ENCODE measurements at regions not wholly inside any gene's neighbourhood (a gene's known extent, or its start where the extent isn't known, plus 50 kb on each side); places are given as distances from the start of the nearest gene placed in this dataset.

DNA sequence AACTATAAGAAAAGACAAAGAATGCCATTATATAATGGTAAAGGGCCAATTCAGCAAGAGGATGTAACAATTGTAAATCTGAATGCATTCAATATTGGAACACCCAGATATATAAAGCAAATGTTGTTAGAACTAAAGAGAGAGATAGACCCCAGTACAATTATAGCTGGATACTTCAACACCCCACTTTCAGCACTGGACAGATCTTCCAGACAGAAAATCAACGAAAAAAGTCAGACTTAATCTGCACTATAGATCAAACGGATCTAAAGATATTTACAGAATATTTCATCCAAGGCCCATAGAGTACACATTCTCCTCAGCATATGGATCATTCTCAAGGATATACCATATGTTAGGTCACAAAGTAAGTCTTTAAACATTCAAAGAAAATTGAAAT lies 194.6 kb upstream of the DACH1 start:
- Mint-ChIP-seq H3K27ac (no peak overlapping the region), H3K27me3 (ENCODE audit: low read depth) (no peaks in the 10 kb centered on the region), H3K9me3 (peaks cover 38% of the 10 kb centered on the region), H3K36me3 (peaks cover 5% of the 10 kb centered on the region), H3K4me1 (no peaks in the 10 kb centered on the region), H3K4me3 (no peak overlapping the region)
- DNase-seq (ENCODE audit: low spot score in 2 of 2, unreplicated experiment in 2 of 2), result no peak
- TF ChIP-seq, protein P1, sequence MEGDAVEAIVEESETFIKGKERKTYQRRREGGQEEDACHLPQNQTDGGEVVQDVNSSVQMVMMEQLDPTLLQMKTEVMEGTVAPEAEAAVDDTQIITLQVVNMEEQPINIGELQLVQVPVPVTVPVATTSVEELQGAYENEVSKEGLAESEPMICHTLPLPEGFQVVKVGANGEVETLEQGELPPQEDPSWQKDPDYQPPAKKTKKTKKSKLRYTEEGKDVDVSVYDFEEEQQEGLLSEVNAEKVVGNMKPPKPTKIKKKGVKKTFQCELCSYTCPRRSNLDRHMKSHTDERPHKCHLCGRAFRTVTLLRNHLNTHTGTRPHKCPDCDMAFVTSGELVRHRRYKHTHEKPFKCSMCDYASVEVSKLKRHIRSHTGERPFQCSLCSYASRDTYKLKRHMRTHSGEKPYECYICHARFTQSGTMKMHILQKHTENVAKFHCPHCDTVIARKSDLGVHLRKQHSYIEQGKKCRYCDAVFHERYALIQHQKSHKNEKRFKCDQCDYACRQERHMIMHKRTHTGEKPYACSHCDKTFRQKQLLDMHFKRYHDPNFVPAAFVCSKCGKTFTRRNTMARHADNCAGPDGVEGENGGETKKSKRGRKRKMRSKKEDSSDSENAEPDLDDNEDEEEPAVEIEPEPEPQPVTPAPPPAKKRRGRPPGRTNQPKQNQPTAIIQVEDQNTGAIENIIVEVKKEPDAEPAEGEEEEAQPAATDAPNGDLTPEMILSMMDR (IDR thresholded peaks at IDR 0.05; ENCODE audit: unreplicated experiment), result no peak

DNA sequence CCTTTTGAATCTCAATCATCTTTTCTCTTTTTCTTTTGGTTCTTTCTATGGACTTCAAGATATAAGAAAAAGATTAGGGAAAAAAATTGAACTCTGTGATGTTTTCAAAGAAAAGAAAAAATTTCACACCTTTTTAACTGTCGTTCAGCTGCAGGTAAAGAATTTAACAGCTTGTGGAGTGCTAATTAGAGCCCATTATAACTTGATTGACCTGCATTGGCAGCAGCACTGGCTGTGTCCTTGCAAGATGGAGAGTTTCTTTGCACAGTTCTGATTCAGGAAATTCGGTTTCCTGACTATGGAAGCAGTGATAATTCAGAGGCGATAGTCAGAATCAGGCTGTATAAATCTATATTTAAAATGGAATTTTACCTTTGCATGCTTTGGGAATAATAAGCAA lies 183.2 kb upstream of the DACH1 start:
- H3K4me3 Mint-ChIP-seq, result no peak overlapping the region
- no peak for DNase-seq (ENCODE audit: low spot score in 2 of 2, unreplicated experiment in 2 of 2)
- H3K9me3 Mint-ChIP-seq, result peaks cover 35% of the 10 kb centered on the region

DNA sequence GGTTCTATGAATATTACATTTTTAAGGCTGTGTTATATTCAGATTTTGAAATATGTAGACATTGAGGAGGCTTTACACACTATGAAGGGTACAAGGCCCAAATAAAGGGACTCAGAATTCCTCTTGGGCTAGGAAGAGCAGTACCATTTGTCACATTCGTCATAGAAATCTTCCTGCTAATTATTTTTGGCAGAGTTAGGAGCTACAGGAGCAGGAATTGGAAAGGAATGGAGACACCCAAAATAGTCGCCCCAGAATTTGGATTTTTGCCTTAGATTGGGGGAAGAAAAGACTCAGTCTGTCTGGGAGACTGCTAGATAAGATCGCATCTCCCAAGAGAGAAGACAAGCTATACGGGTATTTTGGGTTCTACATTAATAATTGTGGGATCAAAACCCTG lies 176.4 kb upstream of the DACH1 start:
- Mint-ChIP-seq H3K36me3 (peaks cover 3% of the 10 kb centered on the region), H3K9me3 (peaks cover 10% of the 10 kb centered on the region), H3K4me3 (no peak overlapping the region), H3K27ac (no peak overlapping the region), H3K27me3 (ENCODE audit: low read depth) (no peaks in the 10 kb centered on the region), H3K4me1 (no peaks in the 10 kb centered on the region)
- TF ChIP-seq, protein P1 (IDR thresholded peaks at IDR 0.05; ENCODE audit: unreplicated experiment), result no peak
- no peak for DNase-seq (ENCODE audit: low spot score in 2 of 2, unreplicated experiment in 2 of 2)

More for the DNA sequence above, 183.2 kb upstream of the DACH1 start:
- TF ChIP-seq, protein P1 (IDR thresholded peaks at IDR 0.05; ENCODE audit: unreplicated experiment), result no peak
- H3K27me3 Mint-ChIP-seq (ENCODE audit: low read depth), result no peaks in the 10 kb centered on the region
- no peaks in the 10 kb centered on the region for H3K36me3 Mint-ChIP-seq
- H3K4me1 Mint-ChIP-seq, result no peaks in the 10 kb centered on the region
- no peak overlapping the region for H3K27ac Mint-ChIP-seq

DNA sequence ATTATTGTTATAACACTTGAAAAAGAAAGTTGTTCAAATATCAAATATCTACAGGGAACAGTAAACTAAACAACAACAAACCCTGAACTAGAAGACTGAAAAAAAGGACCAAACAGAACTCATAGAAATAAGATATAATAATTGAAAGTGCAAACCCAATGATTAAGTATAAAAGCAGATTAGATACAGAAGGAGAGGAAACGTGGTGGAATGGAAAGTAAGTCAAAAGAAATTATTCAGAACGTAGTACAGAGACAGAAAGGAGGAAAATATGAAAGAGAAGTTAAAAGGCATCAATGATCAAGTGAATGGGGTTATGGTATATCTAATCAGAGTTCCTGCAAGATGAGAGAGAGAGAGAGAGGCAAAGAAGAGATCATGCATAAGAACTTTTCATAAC lies 174.2 kb upstream of the DACH1 start:
- H3K36me3 Mint-ChIP-seq, result peaks cover 3% of the 10 kb centered on the region
- H3K27ac Mint-ChIP-seq, result no peak overlapping the region
- no peak for DNase-seq (ENCODE audit: low spot score in 2 of 2, unreplicated experiment in 2 of 2)
- no peaks in the 10 kb centered on the region for H3K4me1 Mint-ChIP-seq
- TF ChIP-seq, protein P1 (IDR thresholded peaks at IDR 0.05; ENCODE audit: unreplicated experiment), result no peak
- no peaks in the 10 kb centered on the region for H3K27me3 Mint-ChIP-seq (ENCODE audit: low read depth)
- H3K9me3 Mint-ChIP-seq, result peaks cover 10% of the 10 kb centered on the region
- no peak overlapping the region for H3K4me3 Mint-ChIP-seq

DNA sequence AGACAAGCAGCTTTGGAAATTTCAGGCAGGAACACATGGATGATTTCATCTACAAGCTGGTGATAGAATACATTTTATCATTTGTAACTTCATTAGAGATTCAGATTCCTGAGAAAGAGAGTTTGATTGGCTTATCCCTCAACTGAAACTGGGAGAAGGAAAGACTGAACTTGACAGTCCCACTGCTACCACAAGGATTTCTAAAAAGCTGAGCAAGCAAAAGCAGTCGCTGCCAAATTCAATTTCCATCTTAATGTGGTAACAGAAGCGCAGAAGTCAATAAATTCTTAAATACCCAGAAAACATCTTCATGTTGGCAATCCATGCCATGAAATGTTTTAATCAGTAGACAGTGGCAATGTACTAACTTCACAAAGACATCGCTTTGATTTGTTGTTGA lies 172.1 kb upstream of the DACH1 start:
- H3K4me1 Mint-ChIP-seq, result no peaks in the 10 kb centered on the region
- peaks cover 10% of the 10 kb centered on the region for H3K9me3 Mint-ChIP-seq
- no peak overlapping the region for H3K27ac Mint-ChIP-seq
- peaks cover 3% of the 10 kb centered on the region for H3K36me3 Mint-ChIP-seq
- H3K4me3 Mint-ChIP-seq, result no peak overlapping the region
- DNase-seq (ENCODE audit: low spot score in 2 of 2, unreplicated experiment in 2 of 2), result no peak
- H3K27me3 Mint-ChIP-seq (ENCODE audit: low read depth), result no peaks in the 10 kb centered on the region
- TF ChIP-seq, protein P1 (IDR thresholded peaks at IDR 0.05; ENCODE audit: unreplicated experiment), result no peak

DNA sequence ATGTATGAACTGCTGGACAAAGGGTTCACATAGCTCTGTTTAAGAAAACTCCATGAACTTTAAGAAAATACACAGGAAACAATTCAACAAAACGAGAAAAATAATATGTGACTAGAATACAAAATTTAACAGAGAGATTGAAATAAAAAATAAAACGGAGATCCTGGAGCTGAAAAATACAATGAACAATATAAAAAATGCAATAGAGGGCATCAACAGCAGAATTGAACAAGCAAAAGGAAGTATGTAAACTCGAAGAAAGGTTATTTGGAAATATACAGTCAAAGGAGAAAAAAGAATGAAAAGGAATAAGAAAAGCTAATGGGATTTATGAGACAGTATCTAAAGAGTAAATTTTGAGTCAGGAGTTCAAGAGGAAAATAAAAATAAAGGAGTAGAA lies 163.0 kb upstream of the DACH1 start:
- no peak for DNase-seq (ENCODE audit: low spot score in 2 of 2, unreplicated experiment in 2 of 2)
- no peak overlapping the region for H3K4me3 Mint-ChIP-seq
- H3K27ac Mint-ChIP-seq, result no peak overlapping the region
- peaks cover 4% of the 10 kb centered on the region for H3K36me3 Mint-ChIP-seq
- peaks cover 36% of the 10 kb centered on the region for H3K9me3 Mint-ChIP-seq
- H3K27me3 Mint-ChIP-seq (ENCODE audit: low read depth), result no peaks in the 10 kb centered on the region
- no peaks in the 10 kb centered on the region for H3K4me1 Mint-ChIP-seq
- TF ChIP-seq, protein P1 (IDR thresholded peaks at IDR 0.05; ENCODE audit: unreplicated experiment), result no peak

Data from mesothelial cell of epicardium (in vitro differentiated cells).